Lung (tissue), 11 donors: ENCODE measurements at regions not wholly inside any gene's neighbourhood (a gene's known extent, or its start where the extent isn't known, plus 50 kb on each side); places are given as distances from the start of the nearest gene placed in this dataset.

Source experiments
- ATAC-seq: fragments of 200-7000 bp; cut with Tn5 transposase; one replicate; pipeline ENCODE4 v1.9.1; 2020; ENCODE audit warnings: moderate number of reproducible peaks; ENCODE audit not compliant: insufficient read depth, low FRiP score
- DNase-seq, 3 donors: peaks; one replicate each; pipeline ENCODE4 v3.0.0-alpha.2; 2013 to 2017
- H3K27ac ChIP-seq, 2 donors: one replicate each; pipeline ENCODE4 v1.5.1; 2013; ENCODE audit warnings: mild to moderate bottlenecking in 2 of 2, moderate library complexity in 2 of 2, control low read depth in 1 of 2, inconsistent platforms in 1 of 2, low read depth in 1 of 2, low read length in 1 of 2
- H3K27me3 ChIP-seq, 3 donors: one replicate each; pipeline ENCODE4 v1.5.1; 2013; ENCODE audit warnings: low read length in 2 of 3; ENCODE audit not compliant: control insufficient read depth in 3 of 3, insufficient read depth in 3 of 3
- H3K36me3 ChIP-seq, 4 donors: one replicate each; pipeline ENCODE4 v1.5.1; 2013; ENCODE audit warnings: low read length in 4 of 4, mild to moderate bottlenecking in 1 of 4, moderate library complexity in 1 of 4; ENCODE audit not compliant: control insufficient read depth in 4 of 4, insufficient read depth in 4 of 4
- H3K4me1 ChIP-seq, 5 donors: one replicate each; pipeline ENCODE4 v1.5.1; 2013; ENCODE audit warnings: low read length in 5 of 5, mild to moderate bottlenecking in 2 of 5, moderate library complexity in 1 of 5; ENCODE audit not compliant: control insufficient read depth in 5 of 5, insufficient read depth in 5 of 5
- H3K4me3 ChIP-seq: one replicate; pipeline ENCODE4 v1.5.1; 2013; ENCODE audit warnings: mild to moderate bottlenecking, control low read depth, moderate library complexity
- H3K9ac ChIP-seq, 2 donors: one replicate each; pipeline ENCODE4 v1.5.1; 2013; ENCODE audit warnings: low read length in 2 of 2, control low read depth in 1 of 2; ENCODE audit not compliant: insufficient read depth in 1 of 2
- H3K9me3 ChIP-seq, 4 donors: one replicate each; pipeline ENCODE4 v1.5.1; 2013; ENCODE audit warnings: low read length in 3 of 4, mild to moderate bottlenecking in 1 of 4, moderate library complexity in 1 of 4; ENCODE audit not compliant: control insufficient read depth in 4 of 4, insufficient read depth in 3 of 4
- CTCF ChIP-seq: IDR thresholded peaks from 2 replicates; pipeline ENCODE4 v1.5.1; 2012; ENCODE audit warnings: mild to moderate bottlenecking; ENCODE audit errors: control extremely low read depth, extremely low read depth
- WGBS, 2 donors: extraction: QIAGEN DNeasy Blood & Tissue Kit; methylation state at CpG; one replicate each; pipeline ENCODE4 v1.1.7; 2013; 5-methylcytosine and 5-hydroxymethylcytosine counted together
- donor health status: control.
- donor health status: control.
- donor health status: Bipolar disorder and iron deficiency.
- donor health status: healthy.
- donor health status: DM: yes; HTN: yes; CAD: no.

- DNase-seq (peak in 1 of 3 donors; percentile 15), ATAC-seq (no peak)
- Histone ChIP-seq H3K9me3 (peaks cover 0 to 8% (median 3%) of the 10 kb centered on the region in 4 donors), H3K27me3 (no peaks in the 10 kb centered on the region), H3K36me3 (no peaks in the 10 kb centered on the region), H3K4me1 (no peaks in the 10 kb centered on the region), H3K27ac (no peak overlapping the region), H3K4me3 (no peak overlapping the region), H3K9ac (no peak overlapping the region)
- 59 to 62% methylated on average over 5 of the region's 5 CpGs for WGBS, 2 donors
- no peak for TF ChIP-seq CTCF
Measured at GRCh38 chr4:151951671-151952050, 190.9 kb upstream of the GATB start.

- Histone ChIP-seq H3K9ac (no peak overlapping the region), H3K36me3 (no peaks in the 10 kb centered on the region), H3K4me3 (no peak overlapping the region), H3K9me3 (peaks cover 0 to 9% (median 3%) of the 10 kb centered on the region in 4 donors), H3K27ac (no peak overlapping the region), H3K27me3 (no peaks in the 10 kb centered on the region), H3K4me1 (no peaks in the 10 kb centered on the region)
- no peak for TF ChIP-seq CTCF
- WGBS, 2 donors = 76 to 88% methylated on average over 12 of the region's 12 CpGs
- no peak for DNase-seq
- ATAC-seq = no peak
Measured at GRCh38 chr4:151950993-151951670, 190.3 kb upstream of the GATB start.

GRCh38 chr4:151948351-151949016, 187.7 kb upstream of the GATB start:
- Histone ChIP-seq H3K4me1 (no peaks in the 10 kb centered on the region), H3K9ac (no peak overlapping the region), H3K36me3 (no peaks in the 10 kb centered on the region), H3K4me3 (no peak overlapping the region), H3K9me3 (peaks cover 0 to 11% (median 3%) of the 10 kb centered on the region in 4 donors), H3K27me3 (no peaks in the 10 kb centered on the region), H3K27ac (no peak overlapping the region)
- ATAC-seq (no peak), DNase-seq (no peak)
- TF ChIP-seq CTCF = no peak
- 93 to 94% methylated on average over 1 of the region's 1 CpG for WGBS, 2 donors
